GM18505 (cell line): ENCODE measurements at regions not wholly inside any gene's neighbourhood (a gene's known extent, or its start where the extent isn't known, plus 50 kb on each side); places are given as distances from the start of the nearest gene placed in this dataset.

Experiments used
- ATAC-seq: cut with Tn5 transposase; IDR thresholded peaks from one replicate; pipeline ENCODE4 v1.9.1; 2021; ENCODE audit not compliant: unreplicated experiment
- POLR2A ChIP-seq: IDR thresholded peaks from 4 replicates; pipeline ENCODE4 v1.6.1; 2011; ENCODE audit warnings: borderline replicate concordance; ENCODE audit not compliant: insufficient read depth, insufficient read length; ENCODE audit errors: extremely low read depth

DNA sequence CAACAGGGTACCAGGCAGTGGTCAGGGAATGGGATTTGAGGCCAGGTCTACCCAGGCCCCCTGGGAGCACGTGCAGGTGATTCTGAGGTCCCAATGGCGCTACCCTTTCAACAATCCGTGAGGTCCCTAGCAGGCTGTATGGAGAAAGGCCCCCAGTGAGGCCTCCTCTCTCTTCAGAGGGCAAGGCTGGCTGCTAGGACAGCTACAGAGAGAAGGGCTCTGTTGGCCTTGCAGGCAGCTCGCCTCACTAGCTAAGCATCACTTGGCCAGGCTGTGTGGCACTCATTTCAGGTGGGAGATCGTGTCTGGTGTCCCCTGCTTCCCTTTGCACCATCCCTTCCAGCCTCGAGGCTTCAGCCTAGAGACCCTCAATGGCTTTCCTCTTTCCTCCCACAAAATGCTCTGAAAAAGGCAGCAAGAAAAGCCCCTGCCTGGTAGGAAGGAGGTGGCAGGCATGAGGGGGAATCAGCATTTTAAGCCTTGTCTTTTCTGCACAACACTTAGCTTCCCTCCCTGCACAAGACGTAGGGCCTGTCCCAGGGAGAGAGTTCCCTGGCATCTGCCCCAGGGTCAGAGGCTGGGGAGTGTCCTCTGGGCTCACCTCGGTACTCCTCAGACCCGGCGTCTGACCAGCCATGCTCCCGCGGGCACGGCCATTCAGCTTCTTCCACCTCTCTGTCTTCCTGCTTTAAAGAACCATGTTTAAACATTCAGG is 111.8 kb downstream of the ASB7 start:
- ATAC-seq, result no peak
- TF ChIP-seq POLR2A, result no peak

DNA sequence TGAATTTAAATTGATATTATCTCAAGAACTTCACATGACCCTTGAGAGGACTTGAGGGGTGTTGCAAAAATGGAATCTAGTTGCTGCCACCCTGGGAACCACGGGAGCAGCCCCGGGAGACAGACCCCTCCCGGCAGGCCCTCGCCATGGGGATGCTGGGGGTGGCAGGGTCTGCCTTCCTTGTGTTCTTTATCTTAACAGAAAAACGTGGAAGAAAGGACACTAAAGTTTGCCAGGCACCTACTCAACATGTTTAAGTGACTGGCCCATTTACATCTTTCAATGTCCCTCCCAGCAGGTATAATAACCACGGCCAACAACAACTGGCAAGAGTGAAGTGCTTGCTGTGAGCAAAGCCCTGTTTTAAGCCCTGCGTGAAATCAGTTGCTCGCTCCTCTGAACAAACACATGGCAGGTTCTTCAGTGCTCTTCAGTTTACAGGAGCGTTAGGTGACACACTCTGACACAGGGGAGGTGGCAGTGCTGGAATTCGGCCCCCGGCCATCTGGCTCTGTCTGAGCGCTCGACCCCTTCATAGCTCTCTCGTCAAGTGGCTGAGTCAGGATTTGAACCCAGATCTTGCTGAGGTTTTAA is 112.5 kb downstream of the ASB7 start:
- no peak for ATAC-seq
- no peak for TF ChIP-seq POLR2A

DNA sequence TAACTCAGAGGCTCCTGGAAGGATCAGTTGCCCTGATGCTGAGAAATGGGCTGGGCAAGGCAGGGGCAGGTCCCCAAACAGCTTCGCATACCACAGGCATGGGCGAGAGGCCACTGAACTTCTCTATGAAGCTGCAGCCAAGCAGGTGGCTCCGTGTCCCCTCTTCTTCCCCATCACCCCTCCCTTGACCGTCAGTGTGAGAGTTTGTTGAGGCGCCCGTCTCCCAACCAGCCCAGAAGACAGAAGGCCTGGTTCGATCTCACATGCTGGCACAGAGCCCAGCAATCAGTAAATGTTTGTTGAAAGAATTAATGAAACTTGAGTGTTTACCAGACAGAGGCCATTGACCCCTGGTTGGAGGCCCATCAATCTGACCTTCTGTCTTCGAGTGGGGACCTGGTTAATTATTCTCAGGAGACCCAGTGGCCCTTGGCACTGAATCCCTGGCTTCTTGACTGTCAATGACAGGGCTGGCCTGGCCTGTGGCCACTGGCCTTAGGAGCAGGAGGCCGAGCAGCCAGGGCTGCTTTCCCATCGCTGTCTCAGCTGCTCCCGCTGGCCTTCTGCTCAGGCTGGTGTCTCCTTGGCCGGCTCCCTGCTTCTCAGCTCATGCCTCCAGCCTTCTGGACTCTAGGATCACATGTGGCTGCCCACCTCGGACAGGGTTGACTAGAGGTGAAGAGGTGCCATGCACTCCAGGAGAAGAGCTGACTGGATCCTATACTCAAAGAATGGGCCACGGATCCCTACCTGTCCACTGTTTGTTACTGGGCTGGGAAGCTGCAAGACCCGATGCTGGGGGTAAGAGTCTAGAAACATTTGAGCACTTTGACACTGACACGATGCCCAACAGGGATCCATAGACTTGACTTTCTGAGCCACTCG is 113.4 kb downstream of the ASB7 start:
- no peak for TF ChIP-seq POLR2A
- no peak for ATAC-seq

DNA sequence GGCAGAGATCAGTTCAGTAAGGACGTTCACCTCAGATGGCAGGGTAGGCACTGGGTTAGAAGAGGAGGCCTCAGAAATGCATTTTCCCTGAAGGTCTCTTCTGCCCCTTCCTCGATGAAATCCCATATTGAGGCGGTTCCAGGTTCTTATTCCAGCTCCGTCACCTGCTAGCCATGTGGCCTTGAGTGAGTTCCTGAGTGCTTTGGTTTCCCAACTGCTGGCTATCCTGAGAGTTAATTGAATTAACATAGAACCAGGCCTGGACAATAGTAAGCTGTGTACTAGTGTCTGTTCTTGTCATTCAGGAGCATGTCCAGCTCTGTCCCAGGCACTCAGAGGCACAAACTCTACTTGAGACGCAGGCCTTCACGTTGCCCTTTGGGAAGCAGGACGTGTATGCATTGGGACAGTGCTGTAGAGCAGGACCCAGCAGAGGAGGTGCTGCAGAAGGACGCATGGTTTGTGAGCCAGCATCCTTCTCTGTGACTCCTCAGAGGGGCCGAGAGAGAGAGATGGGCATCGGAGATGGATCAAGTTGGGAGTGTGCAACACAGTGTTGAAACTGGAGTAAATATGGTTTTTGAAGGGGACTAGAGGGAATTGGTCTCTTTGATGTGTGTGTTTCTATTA is 114.2 kb downstream of the ASB7 start:
- TF ChIP-seq POLR2A, result no peak
- ATAC-seq, result no peak

DNA sequence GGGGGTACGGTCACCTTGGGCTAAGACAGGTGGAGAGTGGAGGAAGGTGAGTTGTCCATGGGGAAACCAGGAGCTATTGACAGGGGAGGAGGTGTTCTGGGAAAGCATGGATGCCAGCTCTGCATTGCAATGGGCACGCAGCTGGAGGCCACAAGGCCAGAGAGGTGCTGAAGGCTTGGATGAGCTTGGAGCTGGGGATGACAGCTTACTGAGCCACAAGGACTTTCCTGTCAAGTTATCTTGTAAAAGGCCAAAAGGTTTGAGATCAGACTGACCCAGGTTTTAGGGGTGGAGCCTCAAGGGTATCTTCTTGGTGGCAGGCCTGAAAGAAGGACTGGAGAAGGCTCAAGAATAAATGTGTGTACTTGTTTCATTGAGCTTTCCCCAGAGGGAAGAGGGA is 115.2 kb downstream of the ASB7 start:
- no peak for ATAC-seq

DNA sequence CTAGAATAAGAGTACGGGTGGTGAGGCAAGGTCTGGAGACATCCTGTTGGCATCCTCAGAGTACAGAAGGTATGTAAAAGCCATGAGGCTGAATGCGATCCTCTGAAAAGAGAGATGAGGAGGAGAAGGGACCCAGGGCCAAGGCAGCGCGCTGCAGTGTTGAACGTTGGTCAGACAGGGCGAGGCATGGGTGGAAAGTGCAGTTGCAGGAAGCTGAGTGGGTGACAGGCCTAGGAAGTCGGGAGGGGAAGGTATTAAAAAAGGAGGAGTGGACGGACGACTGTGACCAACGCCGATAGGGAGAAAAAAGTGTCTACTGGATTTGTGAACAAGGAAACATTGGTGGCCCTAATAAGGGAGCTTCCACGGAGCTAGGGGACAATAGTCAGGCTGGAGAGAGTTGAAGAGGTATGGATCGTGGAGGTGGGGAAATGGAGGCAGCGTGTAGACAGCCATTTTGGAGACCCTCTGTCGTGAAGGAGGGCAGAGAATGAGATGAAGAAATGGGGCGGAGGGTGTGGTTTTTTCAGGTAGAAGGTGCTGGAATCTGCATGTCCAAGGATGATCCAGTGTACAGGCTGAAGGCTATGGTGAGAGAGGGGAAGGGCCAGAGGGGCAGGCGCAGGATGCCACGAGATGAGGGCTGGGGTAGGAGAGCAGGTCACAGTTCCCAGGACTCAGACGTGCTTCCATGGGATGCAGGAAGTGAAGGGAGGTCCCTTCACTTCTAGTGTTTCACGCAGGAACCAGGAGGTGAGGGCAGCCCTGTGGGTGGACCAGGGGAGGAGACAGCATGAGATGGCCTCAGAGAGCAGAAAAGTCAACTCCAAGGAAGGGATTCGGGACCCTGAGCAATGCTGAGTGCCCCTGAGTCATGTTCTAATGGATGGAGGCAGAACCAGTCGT is 115.9 kb downstream of the ASB7 start:
- no peak for ATAC-seq
- TF ChIP-seq POLR2A, result no peak

More for the DNA sequence above, 115.2 kb downstream of the ASB7 start:
- TF ChIP-seq POLR2A, result no peak

DNA sequence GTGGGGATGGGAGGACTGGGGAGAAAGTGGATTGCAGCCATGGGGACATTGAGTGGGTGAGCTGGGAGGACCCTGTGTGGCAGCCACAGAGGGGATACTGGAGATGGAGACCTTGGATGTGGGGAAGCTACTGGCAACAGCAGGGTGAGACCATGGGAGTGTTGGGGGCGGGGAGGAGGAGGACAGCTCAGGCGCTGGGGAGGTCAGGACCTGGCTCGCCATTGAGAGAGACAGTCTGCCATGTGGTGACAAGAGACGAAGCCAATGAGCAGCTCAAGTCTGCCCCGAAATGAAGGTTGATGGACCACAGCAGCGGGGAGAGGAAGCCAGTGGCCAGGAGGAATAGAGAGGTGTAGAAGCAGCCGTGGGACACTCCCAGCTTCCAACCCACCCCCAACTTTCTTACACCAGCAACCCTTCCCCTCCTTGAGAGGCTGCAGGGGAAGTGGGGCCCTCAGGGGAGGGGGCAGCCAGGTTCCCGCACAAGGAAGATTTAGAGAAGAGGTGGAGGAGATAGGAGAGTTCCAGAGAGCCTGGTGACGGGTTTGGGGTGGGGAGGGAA is 118.1 kb downstream of the ASB7 start:
- no peak for TF ChIP-seq POLR2A
- no peak for ATAC-seq

DNA sequence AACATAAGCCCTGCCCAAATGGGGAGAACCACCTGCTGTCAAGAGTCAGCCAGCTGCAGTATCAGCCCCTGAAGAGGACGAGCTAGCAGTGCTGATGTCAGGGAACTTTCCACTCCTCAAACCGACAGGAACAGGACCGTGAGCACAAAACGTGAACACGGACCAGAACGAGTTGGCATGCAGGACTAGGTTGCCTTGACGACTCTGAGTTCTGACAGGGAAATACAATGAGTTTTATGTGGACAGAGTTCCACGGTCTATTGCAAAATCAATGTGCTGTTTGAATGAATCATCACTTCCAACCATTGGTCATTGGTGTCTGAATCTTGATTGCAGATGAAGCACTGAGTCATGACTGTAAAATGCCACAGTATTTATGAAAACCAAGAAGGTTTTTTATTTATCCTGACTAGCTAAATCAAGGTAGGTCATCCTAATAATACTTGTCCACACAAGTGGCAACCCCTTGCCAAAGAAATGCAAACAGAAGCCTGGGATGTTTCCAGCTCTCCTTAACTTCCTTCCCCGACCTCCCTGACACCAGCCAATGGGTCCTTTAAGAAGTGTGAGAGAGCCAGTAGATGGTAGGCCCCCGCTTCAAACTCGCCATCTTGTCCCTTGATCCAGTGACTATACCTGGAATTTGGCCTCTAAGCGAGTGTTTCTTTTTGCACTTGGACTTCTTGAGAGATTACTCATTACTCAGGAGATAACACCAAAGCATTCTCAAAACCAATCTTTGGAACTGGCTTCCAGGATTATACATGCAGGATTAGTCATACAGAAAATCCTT is 119.6 kb downstream of the ASB7 start:
- ATAC-seq, result no peak
- TF ChIP-seq POLR2A, result no peak

DNA sequence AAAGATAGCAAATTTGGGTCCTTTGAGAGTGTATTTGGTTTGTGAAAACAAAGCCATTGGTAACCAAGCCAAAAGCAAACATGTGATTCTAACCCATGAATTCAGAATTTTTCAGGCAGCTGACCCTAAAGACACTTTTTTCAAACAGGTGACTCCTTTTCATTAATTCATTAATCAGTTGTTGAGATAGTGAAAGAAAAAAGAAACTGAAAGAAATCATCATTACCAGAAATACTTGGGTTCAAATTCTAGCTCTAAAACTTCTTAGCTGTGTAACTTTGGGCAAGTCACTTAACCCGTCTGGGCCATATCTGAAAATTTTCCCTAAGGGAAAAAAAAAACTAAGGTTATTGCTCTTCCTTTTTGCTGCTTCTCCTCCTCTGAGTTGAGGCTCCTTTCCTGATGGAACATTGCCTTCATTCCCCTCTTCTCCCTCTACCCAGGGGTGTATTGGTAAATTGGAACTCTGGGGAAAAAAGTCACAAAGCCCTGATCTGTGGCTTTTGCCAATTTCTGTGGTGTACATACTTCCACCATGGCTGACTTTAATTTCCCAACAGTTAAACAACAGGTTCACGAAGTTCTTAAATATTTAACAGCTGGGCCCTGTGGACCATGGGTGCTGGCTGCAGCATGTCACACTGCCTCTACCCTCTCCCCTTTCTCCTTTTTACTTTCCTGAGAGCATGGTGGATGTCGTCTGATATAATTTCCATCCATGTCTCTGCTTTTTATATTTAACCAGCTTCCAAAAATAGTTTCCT is 120.3 kb downstream of the ASB7 start:
- no peak for TF ChIP-seq POLR2A
- no peak for ATAC-seq

DNA sequence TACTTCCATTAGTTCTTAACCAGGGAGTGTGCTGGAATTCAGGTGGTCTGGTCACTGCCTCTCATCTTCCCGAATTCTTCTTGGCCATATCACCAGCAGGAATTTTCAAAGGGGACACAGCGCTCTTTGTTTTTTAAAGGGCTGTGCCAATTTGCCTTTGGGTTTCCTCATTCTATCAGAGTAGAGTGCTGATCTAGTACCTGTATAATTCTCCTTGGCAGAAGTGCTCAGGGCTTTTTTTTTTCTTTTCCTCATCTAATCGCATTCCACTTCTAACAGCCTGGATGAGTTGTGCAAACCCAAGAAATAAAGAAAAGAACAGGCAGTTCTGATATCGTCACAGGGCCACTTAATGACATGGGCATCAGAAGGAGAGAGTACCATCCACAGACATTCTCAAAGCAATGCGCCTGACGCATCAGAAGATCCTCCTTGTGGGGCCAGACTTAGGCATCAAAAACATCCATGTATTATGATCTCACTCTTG is 121.0 kb downstream of the ASB7 start:
- ATAC-seq, result no peak
- no peak for TF ChIP-seq POLR2A
